ENCODE measurements at regions not wholly inside any gene's neighbourhood (a gene's known extent, or its start where the extent isn't known, plus 50 kb on each side); places are given as distances from the start of the nearest gene placed in this dataset.

GRCh38 chr7:38120076-38120475 is 58.0 kb upstream of the STARD3NL start:
- no peak for TF ChIP-seq POU2F2 (IDR thresholded peaks at IDR 0.05; ENCODE audit: low read depth, low read length)
- no peak for TF ChIP-seq SPI1 (IDR thresholded peaks at IDR 0.05; ENCODE audit: low read depth, low read length)
- TF ChIP-seq TAF1 (IDR thresholded peaks at IDR 0.05; ENCODE audit: low read depth, low read length) = no peak
- TF ChIP-seq POLR2A (IDR thresholded peaks at IDR 0.05; ENCODE audit: low read depth, low read length) = no peak
- TF ChIP-seq POLR2AphosphoS5 (IDR thresholded peaks at IDR 0.05; ENCODE audit: low read depth, low read length) = no peak
- TF ChIP-seq PAX5 (IDR thresholded peaks at IDR 0.05; ENCODE audit: insufficient read depth, low read length, severe bottlenecking) = no peak
- FAIRE-seq (peak; percentile 48), DNase-seq (ENCODE audit: insufficient read length, low spot score) (no peak)

GRCh38 chr7:38122501-38122900 is 55.5 kb upstream of the STARD3NL start:
- DNase-seq (ENCODE audit: insufficient read length, low spot score) = no peak
- no peak for FAIRE-seq

GRCh38 chr7:38123494-38123893 is 54.6 kb upstream of the STARD3NL start:
- no peak for TF ChIP-seq POU2F2 (IDR thresholded peaks at IDR 0.05; ENCODE audit: low read depth, low read length)
- peak; percentile 78 for TF ChIP-seq SPI1 (IDR thresholded peaks at IDR 0.05; ENCODE audit: low read depth, low read length)
- no peak for TF ChIP-seq PAX5 (IDR thresholded peaks at IDR 0.05; ENCODE audit: insufficient read depth, low read length, severe bottlenecking)
- TF ChIP-seq POLR2AphosphoS5 (IDR thresholded peaks at IDR 0.05; ENCODE audit: low read depth, low read length) = no peak
- no peak for TF ChIP-seq TAF1 (IDR thresholded peaks at IDR 0.05; ENCODE audit: low read depth, low read length)
- no peak for TF ChIP-seq POLR2A (IDR thresholded peaks at IDR 0.05; ENCODE audit: low read depth, low read length)
- DNase-seq (ENCODE audit: insufficient read length, low spot score) (no peak), FAIRE-seq (no peak)

More at GRCh38 chr7:38122501-38122900, 55.5 kb upstream of the STARD3NL start:
- no peak for TF ChIP-seq SPI1 (IDR thresholded peaks at IDR 0.05; ENCODE audit: low read depth, low read length)
- no peak for TF ChIP-seq TAF1 (IDR thresholded peaks at IDR 0.05; ENCODE audit: low read depth, low read length)
- no peak for TF ChIP-seq POLR2AphosphoS5 (IDR thresholded peaks at IDR 0.05; ENCODE audit: low read depth, low read length)
- no peak for TF ChIP-seq POLR2A (IDR thresholded peaks at IDR 0.05; ENCODE audit: low read depth, low read length)
- no peak for TF ChIP-seq POU2F2 (IDR thresholded peaks at IDR 0.05; ENCODE audit: low read depth, low read length)
- no peak for TF ChIP-seq PAX5 (IDR thresholded peaks at IDR 0.05; ENCODE audit: insufficient read depth, low read length, severe bottlenecking)

GRCh38 chr7:38127216-38128207 is 50.5 kb upstream of the STARD3NL start:
- TF ChIP-seq POLR2AphosphoS5 (IDR thresholded peaks at IDR 0.05; ENCODE audit: low read depth, low read length) = no peak
- TF ChIP-seq POLR2A (IDR thresholded peaks at IDR 0.05; ENCODE audit: low read depth, low read length) = no peak
- TF ChIP-seq TAF1 (IDR thresholded peaks at IDR 0.05; ENCODE audit: low read depth, low read length) = no peak
- TF ChIP-seq POU2F2 (IDR thresholded peaks at IDR 0.05; ENCODE audit: low read depth, low read length) = no peak
- no peak for TF ChIP-seq SPI1 (IDR thresholded peaks at IDR 0.05; ENCODE audit: low read depth, low read length)
- no peak for TF ChIP-seq PAX5 (IDR thresholded peaks at IDR 0.05; ENCODE audit: insufficient read depth, low read length, severe bottlenecking)
- no peak for DNase-seq (ENCODE audit: insufficient read length, low spot score)
- peak; percentile 65 for FAIRE-seq

Measured in GM12891 (cell line).